LNCAP (cell line): ENCODE measurements at regions not wholly inside any gene's neighbourhood (a gene's known extent, or its start where the extent isn't known, plus 50 kb on each side); places are given as distances from the start of the nearest gene placed in this dataset.

Experiments
- CTCF ChIP-seq: fragments of 450-650 bp; IDR thresholded peaks from 2 replicates; pipeline ENCODE4 v1.5.1; 2017; ENCODE audit warnings: mild to moderate bottlenecking

- TF ChIP-seq CTCF = no peak
Observed at GRCh38 chr3:7793786-7794185, 707.8 kb upstream of the LMCD1 start.

GRCh38 chr3:7798276-7798675 is 703.3 kb upstream of the LMCD1 start:
- TF ChIP-seq CTCF = no peak

- peak; percentile 54 for TF ChIP-seq CTCF
Observed at GRCh38 chr3:7800006-7800780, 701.4 kb upstream of the LMCD1 start.

- TF ChIP-seq CTCF = no peak
Observed at GRCh38 chr3:7812490-7812889, 689.1 kb upstream of the LMCD1 start.

- no peak for TF ChIP-seq CTCF
Observed at GRCh38 chr3:7813365-7813764, 688.3 kb upstream of the LMCD1 start.

GRCh38 chr3:7817239-7817638 is 684.4 kb upstream of the LMCD1 start:
- TF ChIP-seq CTCF = no peak

GRCh38 chr3:7820969-7821368 is 680.7 kb upstream of the LMCD1 start:
- TF ChIP-seq CTCF = no peak

- TF ChIP-seq CTCF = no peak
Observed at GRCh38 chr3:7821858-7822257, 679.8 kb upstream of the LMCD1 start.
